Loucy (cell line): ENCODE measurements at regions not wholly inside any gene's neighbourhood (a gene's known extent, or its start where the extent isn't known, plus 50 kb on each side); places are given as distances from the start of the nearest gene placed in this dataset.
"Not testable (repeated sequence)": the region's sequence is repeated elsewhere in the genome, so short reads cannot be mapped to it uniquely, and the experiment has no call there.

ENCODE experiments used
- CTCF ChIP-seq: fragments of 200-600 bp; sonication (generic); conservative IDR thresholded peaks from 2 replicates; pipeline ENCODE4 v1.5.1; 2014; ENCODE audit warnings: mild to moderate bottlenecking, antibody characterized with exemption, low read length
- EZH2phosphoT487 ChIP-seq: fragments of 200-600 bp; IDR thresholded peaks from 2 replicates; pipeline ENCODE4 v1.6.1; 2018; ENCODE audit warnings: antibody characterized with exemption, mild to moderate bottlenecking, moderate library complexity, borderline replicate concordance

- TF ChIP-seq CTCF, EZH2phosphoT487: not testable (repeated sequence)
Measured at GRCh38 chr12:84154439-84154990, 758.1 kb downstream of the SLC6A15 start.
